Astrocyte (in vitro differentiated cells and primary cell): ENCODE measurements at regions not wholly inside any gene's neighbourhood (a gene's known extent, or its start where the extent isn't known, plus 50 kb on each side); places are given as distances from the start of the nearest gene placed in this dataset.

Source experiments
- DNase-seq: peaks from one replicate; pipeline ENCODE4 v3.0.0-alpha.2; 2010; ENCODE audit warnings: low read depth
- FAIRE-seq: peaks from 2 replicates; lab custom pipeline; 2011; peaks lifted over from hg19 to GRCh38; lab: Jason Lieb, UNC
- H2AFZ ChIP-seq: 2 replicates; pipeline ENCODE4 v1.6.0; 2012; ENCODE audit warnings: low read depth, low read length, inconsistent platforms
- H3K27ac ChIP-seq: 2 replicates; pipeline ENCODE4 v1.5.1; 2011; ENCODE audit warnings: low read depth, low read length, inconsistent platforms
- H3K27me3 ChIP-seq: 2 replicates; pipeline ENCODE4 v1.6.0; 2011; ENCODE audit warnings: low read length, inconsistent platforms; ENCODE audit not compliant: insufficient read depth
- H3K36me3 ChIP-seq: 2 replicates; pipeline ENCODE4 v1.5.1; 2011; ENCODE audit warnings: low read length, inconsistent platforms; ENCODE audit not compliant: insufficient read depth
- H3K4me1 ChIP-seq: 2 replicates; pipeline ENCODE4 v1.5.1; 2011; ENCODE audit warnings: low read length, inconsistent platforms; ENCODE audit not compliant: insufficient read depth
- H3K4me2 ChIP-seq: 2 replicates; pipeline ENCODE4 v1.6.0; 2012; ENCODE audit warnings: low read length, inconsistent platforms
- H3K4me3 ChIP-seq: 2 replicates; pipeline ENCODE4 v1.5.1; 2011; ENCODE audit warnings: low read depth, mild to moderate bottlenecking, low read length, inconsistent platforms; ENCODE audit not compliant: insufficient read depth
- H3K79me2 ChIP-seq: 2 replicates; pipeline ENCODE4 v1.6.0; 2012; ENCODE audit warnings: mild to moderate bottlenecking, low read length, inconsistent platforms; ENCODE audit not compliant: insufficient read depth
- H3K9ac ChIP-seq: 2 replicates; pipeline ENCODE4 v1.6.0; 2012; ENCODE audit warnings: mild to moderate bottlenecking, low read length, inconsistent platforms
- H3K9me3 ChIP-seq: 2 replicates; pipeline ENCODE4 v1.5.1; 2012; ENCODE audit warnings: low read depth, mild to moderate bottlenecking, low read length, inconsistent platforms; ENCODE audit not compliant: insufficient read depth
- H4K20me1 ChIP-seq: 2 replicates; pipeline ENCODE4 v1.6.0; 2012; ENCODE audit warnings: low read length, inconsistent platforms; ENCODE audit not compliant: insufficient read depth
- H3K27ac Mint-ChIP-seq: one replicate; pipeline ENCODE4 v1.8.0; 2021; ENCODE audit warnings: mild to moderate bottlenecking, mixed read lengths; ENCODE audit not compliant: unreplicated experiment
- H3K27me3 Mint-ChIP-seq: one replicate; pipeline ENCODE4 v1.8.0; 2021; ENCODE audit warnings: low read depth, mixed read lengths; ENCODE audit not compliant: unreplicated experiment
- H3K36me3 Mint-ChIP-seq: one replicate; pipeline ENCODE4 v1.8.0; 2021; ENCODE audit warnings: low read depth, mixed read lengths; ENCODE audit not compliant: unreplicated experiment
- H3K4me1 Mint-ChIP-seq: one replicate; pipeline ENCODE4 v1.8.0; 2021; ENCODE audit warnings: low read depth, mixed read lengths; ENCODE audit not compliant: unreplicated experiment
- H3K4me3 Mint-ChIP-seq: one replicate; pipeline ENCODE4 v1.8.0; 2021; ENCODE audit warnings: mild to moderate bottlenecking, moderate library complexity, mixed read lengths; ENCODE audit not compliant: unreplicated experiment
- H3K9me3 Mint-ChIP-seq: one replicate; pipeline ENCODE4 v1.8.0; 2021; ENCODE audit warnings: mild to moderate bottlenecking, mixed read lengths; ENCODE audit not compliant: unreplicated experiment
- CTCF ChIP-seq: IDR thresholded peaks from 2 replicates; pipeline ENCODE4 v1.5.1; 2011; ENCODE audit warnings: low read depth, mild to moderate bottlenecking, inconsistent platforms, low read length, moderate library complexity; ENCODE audit not compliant: insufficient read depth
- EZH2 ChIP-seq: IDR thresholded peaks from 2 replicates; pipeline ENCODE4 v1.6.1; 2012; ENCODE audit warnings: mild to moderate bottlenecking, low read length, inconsistent platforms; ENCODE audit not compliant: insufficient read depth

DNA sequence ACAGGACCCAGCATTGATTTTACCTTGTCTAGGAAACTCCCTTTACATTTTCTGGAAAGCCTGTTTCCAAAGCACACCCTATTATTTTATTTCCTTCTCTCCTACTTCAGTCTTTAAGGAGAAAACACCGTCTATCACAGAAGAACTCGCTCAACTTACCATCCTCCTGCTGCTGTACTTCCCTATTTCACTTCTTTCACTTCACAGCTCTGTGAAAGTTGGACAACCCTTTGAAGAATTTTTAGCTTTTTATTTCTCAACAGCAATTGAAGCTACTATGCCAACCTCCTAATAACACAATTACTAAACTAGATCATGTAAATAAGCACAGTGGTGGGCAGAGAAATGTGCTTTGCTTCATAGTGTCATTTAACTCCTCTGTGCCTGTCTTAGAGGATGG, 166.5 kb downstream of the TFEC start:
- no peak for FAIRE-seq
- no peak overlapping the region for H2AFZ ChIP-seq
- no peak overlapping the region for H3K4me2 ChIP-seq
- H3K9ac ChIP-seq = no peak overlapping the region
- no peak overlapping the region for H3K4me3 ChIP-seq
- peaks cover 5% of the 10 kb centered on the region for H3K4me1 Mint-ChIP-seq
- H3K4me3 Mint-ChIP-seq = no peak overlapping the region
- no peaks in the 10 kb centered on the region for H3K36me3 Mint-ChIP-seq
- no peak for TF ChIP-seq CTCF
- no peak for TF ChIP-seq EZH2
- no peaks in the 10 kb centered on the region for H3K36me3 ChIP-seq
- H3K79me2 ChIP-seq = no peaks in the 10 kb centered on the region
- H3K27ac ChIP-seq = no peak overlapping the region
- DNase-seq = no peak
- H3K4me1 ChIP-seq = no peaks in the 10 kb centered on the region
- H3K9me3 ChIP-seq = no peaks in the 10 kb centered on the region
- H4K20me1 ChIP-seq = no peaks in the 10 kb centered on the region
- no peak overlapping the region for H3K27ac Mint-ChIP-seq
- H3K27me3 ChIP-seq = no peaks in the 10 kb centered on the region
- no peaks in the 10 kb centered on the region for H3K27me3 Mint-ChIP-seq
- H3K9me3 Mint-ChIP-seq = no peaks in the 10 kb centered on the region

DNA sequence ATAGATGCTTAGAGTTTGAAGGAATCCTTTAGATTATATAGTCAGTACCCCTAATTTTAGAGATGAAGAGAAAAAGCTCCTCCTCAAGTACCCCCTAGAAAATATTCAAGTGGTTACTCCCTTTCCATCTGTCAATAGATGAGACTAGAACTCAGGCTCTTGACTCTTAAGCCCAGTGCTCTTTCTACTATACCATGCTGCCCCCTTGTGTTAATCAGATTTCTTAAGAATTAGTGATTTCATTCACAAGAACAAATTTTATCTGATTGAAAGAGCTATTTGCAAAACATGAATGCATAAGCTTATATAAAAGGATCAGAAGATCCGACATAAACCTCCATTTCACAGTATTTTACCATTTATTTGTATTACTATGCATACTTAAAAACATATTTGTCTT, 179.3 kb downstream of the TFEC start:
- no peaks in the 10 kb centered on the region for H3K79me2 ChIP-seq
- DNase-seq (peak; percentile 25), FAIRE-seq (no peak)
- H4K20me1 ChIP-seq = no peaks in the 10 kb centered on the region
- H3K9ac ChIP-seq = no peak overlapping the region
- no peaks in the 10 kb centered on the region for H3K36me3 Mint-ChIP-seq
- no peak overlapping the region for H3K4me3 Mint-ChIP-seq
- no peaks in the 10 kb centered on the region for H3K4me1 Mint-ChIP-seq
- no peaks in the 10 kb centered on the region for H3K9me3 Mint-ChIP-seq
- H3K36me3 ChIP-seq = no peaks in the 10 kb centered on the region
- no peak overlapping the region for H3K27ac ChIP-seq
- no peaks in the 10 kb centered on the region for H3K27me3 ChIP-seq
- no peak overlapping the region for H3K4me2 ChIP-seq
- no peaks in the 10 kb centered on the region for H3K9me3 ChIP-seq
- H3K27ac Mint-ChIP-seq = no peak overlapping the region
- H3K4me1 ChIP-seq = no peaks in the 10 kb centered on the region
- no peaks in the 10 kb centered on the region for H3K27me3 Mint-ChIP-seq
- H2AFZ ChIP-seq = no peak overlapping the region
- no peak overlapping the region for H3K4me3 ChIP-seq
- TF ChIP-seq EZH2 (no peak), CTCF (peak; percentile 43)

DNA sequence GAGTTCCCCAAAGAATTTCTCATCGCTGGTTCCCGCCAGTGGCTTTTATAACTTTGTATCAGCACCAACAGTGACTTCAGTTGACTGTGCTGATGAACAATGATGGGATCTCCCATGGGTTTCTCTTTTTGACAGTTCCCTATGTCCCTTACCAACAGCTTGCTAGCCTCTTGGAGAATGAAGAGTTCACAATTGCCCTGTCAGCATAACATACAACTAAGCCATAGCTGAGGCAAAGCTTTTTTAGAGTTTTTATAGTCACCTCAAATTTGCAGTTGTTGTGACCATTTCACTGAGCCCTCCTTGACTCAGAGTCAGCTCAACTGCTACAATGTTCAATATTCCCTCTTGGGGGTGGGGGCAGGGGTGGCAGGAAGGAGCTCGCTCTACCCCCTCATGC, 179.8 kb downstream of the TFEC start:
- H3K9ac ChIP-seq = no peak overlapping the region
- no peaks in the 10 kb centered on the region for H3K9me3 Mint-ChIP-seq
- H4K20me1 ChIP-seq = no peaks in the 10 kb centered on the region
- no peak overlapping the region for H3K4me2 ChIP-seq
- H3K36me3 ChIP-seq = no peaks in the 10 kb centered on the region
- H3K27ac ChIP-seq = no peak overlapping the region
- no peaks in the 10 kb centered on the region for H3K27me3 ChIP-seq
- no peaks in the 10 kb centered on the region for H3K79me2 ChIP-seq
- no peak overlapping the region for H3K4me3 Mint-ChIP-seq
- no peaks in the 10 kb centered on the region for H3K4me1 Mint-ChIP-seq
- H3K27me3 Mint-ChIP-seq = no peaks in the 10 kb centered on the region
- no peak for DNase-seq
- no peak overlapping the region for H3K27ac Mint-ChIP-seq
- TF ChIP-seq CTCF = no peak
- no peak for TF ChIP-seq EZH2
- no peaks in the 10 kb centered on the region for H3K36me3 Mint-ChIP-seq
- no peak overlapping the region for H3K4me3 ChIP-seq
- H3K4me1 ChIP-seq = no peaks in the 10 kb centered on the region
- no peaks in the 10 kb centered on the region for H3K9me3 ChIP-seq
- H2AFZ ChIP-seq = no peak overlapping the region
- no peak for FAIRE-seq
